ENCODE measurements at regions not wholly inside any gene's neighbourhood (a gene's known extent, or its start where the extent isn't known, plus 50 kb on each side); places are given as distances from the start of the nearest gene placed in this dataset.

DNA sequence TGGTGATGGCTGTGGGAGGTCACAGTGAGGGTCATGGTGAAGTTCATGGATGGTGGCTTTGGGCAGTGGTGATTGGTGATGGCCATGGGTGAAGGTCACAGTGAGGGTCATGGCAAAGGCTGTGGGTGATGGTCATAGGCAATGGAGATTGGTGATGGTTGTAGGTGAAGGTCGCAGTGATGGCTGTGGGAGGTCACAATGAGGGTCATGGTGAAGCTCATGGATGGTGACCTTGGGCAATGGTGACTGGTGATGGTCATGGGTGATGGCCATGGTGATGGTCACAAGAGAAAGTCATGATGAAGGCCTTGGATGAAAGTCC, 115.6 kb upstream of the IRX4 start:
- no peak overlapping the region for H3K4me3 ChIP-seq (ENCODE audit: low read length)
- no peaks in the 10 kb centered on the region; the same call in 1 of the 2 replicates for H3K27me3 ChIP-seq (replicated peaks; ENCODE audit: insufficient read depth, low read length)
- DNase-seq = no peak
- no peaks in the 10 kb centered on the region for H3K4me1 ChIP-seq (ENCODE audit: low read length)
- TF ChIP-seq EZH2 (optimal IDR thresholded peaks at IDR 0.05; ENCODE audit: low read depth, low read length) = no peak
- TF ChIP-seq EZH2phosphoT487 (IDR thresholded peaks at IDR 0.05; ENCODE audit: low read length) = no peak
- TF ChIP-seq, protein P1, sequence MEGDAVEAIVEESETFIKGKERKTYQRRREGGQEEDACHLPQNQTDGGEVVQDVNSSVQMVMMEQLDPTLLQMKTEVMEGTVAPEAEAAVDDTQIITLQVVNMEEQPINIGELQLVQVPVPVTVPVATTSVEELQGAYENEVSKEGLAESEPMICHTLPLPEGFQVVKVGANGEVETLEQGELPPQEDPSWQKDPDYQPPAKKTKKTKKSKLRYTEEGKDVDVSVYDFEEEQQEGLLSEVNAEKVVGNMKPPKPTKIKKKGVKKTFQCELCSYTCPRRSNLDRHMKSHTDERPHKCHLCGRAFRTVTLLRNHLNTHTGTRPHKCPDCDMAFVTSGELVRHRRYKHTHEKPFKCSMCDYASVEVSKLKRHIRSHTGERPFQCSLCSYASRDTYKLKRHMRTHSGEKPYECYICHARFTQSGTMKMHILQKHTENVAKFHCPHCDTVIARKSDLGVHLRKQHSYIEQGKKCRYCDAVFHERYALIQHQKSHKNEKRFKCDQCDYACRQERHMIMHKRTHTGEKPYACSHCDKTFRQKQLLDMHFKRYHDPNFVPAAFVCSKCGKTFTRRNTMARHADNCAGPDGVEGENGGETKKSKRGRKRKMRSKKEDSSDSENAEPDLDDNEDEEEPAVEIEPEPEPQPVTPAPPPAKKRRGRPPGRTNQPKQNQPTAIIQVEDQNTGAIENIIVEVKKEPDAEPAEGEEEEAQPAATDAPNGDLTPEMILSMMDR (IDR thresholded peaks at IDR 0.05; ENCODE audit: low read length) = no peak
- no peaks in the 10 kb centered on the region for H3K9me2 ChIP-seq (replicated peaks; ENCODE audit: insufficient read depth, low read length)
- no peaks in the 10 kb centered on the region for H3F3A ChIP-seq (ENCODE audit: insufficient read depth, low read length)
- H3K9ac ChIP-seq (ENCODE audit: low read length) = no peak overlapping the region
- H3K36me3 ChIP-seq (replicated peaks; ENCODE audit: insufficient read depth, low read length) = no peaks in the 10 kb centered on the region
- no peak overlapping the region for H3K27ac ChIP-seq (ENCODE audit: low read length)
- H4K20me1 ChIP-seq (ENCODE audit: insufficient read depth, low read length) = no peaks in the 10 kb centered on the region
- no peaks in the 10 kb centered on the region for H3K79me2 ChIP-seq (ENCODE audit: low read length)
- no peak overlapping the region for H2AFZ ChIP-seq (ENCODE audit: low read length)
- H3K9me3 ChIP-seq (replicated peaks; ENCODE audit: insufficient read depth, low read length) = no peaks in the 10 kb centered on the region
- H3K4me2 ChIP-seq (ENCODE audit: low read depth, low read length) = no peak overlapping the region

- Histone ChIP-seq H4K20me1 (ENCODE audit: insufficient read depth, low read length) (no peaks in the 10 kb centered on the region), H3F3A (ENCODE audit: insufficient read depth, low read length) (no peaks in the 10 kb centered on the region), H3K27me3 (replicated peaks; ENCODE audit: insufficient read depth, low read length) (no peaks in the 10 kb centered on the region; the same call in 1 of the 2 replicates), H3K27ac (ENCODE audit: low read length) (no peak overlapping the region), H3K9ac (ENCODE audit: low read length) (no peak overlapping the region), H3K4me1 (ENCODE audit: low read length) (no peaks in the 10 kb centered on the region), H3K9me3 (replicated peaks; ENCODE audit: insufficient read depth, low read length) (no peaks in the 10 kb centered on the region), H3K36me3 (replicated peaks; ENCODE audit: insufficient read depth, low read length) (no peaks in the 10 kb centered on the region), H3K79me2 (ENCODE audit: low read length) (no peaks in the 10 kb centered on the region), H3K4me3 (ENCODE audit: low read length) (no peak overlapping the region), H3K9me2 (replicated peaks; ENCODE audit: insufficient read depth, low read length) (no peaks in the 10 kb centered on the region), H3K4me2 (ENCODE audit: low read depth, low read length) (no peak overlapping the region), H2AFZ (ENCODE audit: low read length) (no peak overlapping the region)
- DNase-seq = no peak
- no peak for TF ChIP-seq EZH2 (optimal IDR thresholded peaks at IDR 0.05; ENCODE audit: low read depth, low read length)
- TF ChIP-seq, protein P1 (IDR thresholded peaks at IDR 0.05; ENCODE audit: low read length) = no peak
- no peak for TF ChIP-seq EZH2phosphoT487 (IDR thresholded peaks at IDR 0.05; ENCODE audit: low read length)
Measured at GRCh38 chr5:1997640-1998347, 115.1 kb upstream of the IRX4 start.

DNA sequence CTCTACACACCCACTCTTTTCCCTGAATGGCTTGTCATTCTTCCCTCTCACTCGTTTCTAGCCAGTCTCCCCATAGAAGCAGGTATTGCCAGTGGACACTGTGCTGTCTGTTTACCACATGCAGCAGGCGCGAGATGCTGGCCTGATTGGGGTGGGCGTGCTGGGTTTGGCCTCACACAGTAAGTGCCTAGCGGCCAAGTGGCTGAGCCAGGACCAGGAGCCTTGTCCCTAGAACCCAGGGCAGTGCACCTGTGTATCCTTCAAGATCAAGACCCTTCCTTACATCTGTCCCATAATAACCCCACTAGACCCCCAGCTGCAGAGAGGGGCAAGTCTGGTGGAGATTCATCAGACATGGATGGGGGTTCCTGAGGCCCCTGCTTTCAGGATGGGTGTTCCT, 112.8 kb upstream of the IRX4 start:
- no peak overlapping the region for H3K27ac ChIP-seq (ENCODE audit: low read length)
- H3F3A ChIP-seq (ENCODE audit: insufficient read depth, low read length) = no peaks in the 10 kb centered on the region
- no peaks in the 10 kb centered on the region for H3K9me3 ChIP-seq (replicated peaks; ENCODE audit: insufficient read depth, low read length)
- H3K36me3 ChIP-seq (replicated peaks; ENCODE audit: insufficient read depth, low read length) = no peaks in the 10 kb centered on the region
- no peaks in the 10 kb centered on the region for H3K4me1 ChIP-seq (ENCODE audit: low read length)
- H3K79me2 ChIP-seq (ENCODE audit: low read length) = no peaks in the 10 kb centered on the region
- no peaks in the 10 kb centered on the region for H3K9me2 ChIP-seq (replicated peaks; ENCODE audit: insufficient read depth, low read length)
- no peak overlapping the region for H3K9ac ChIP-seq (ENCODE audit: low read length)
- TF ChIP-seq EZH2phosphoT487 (IDR thresholded peaks at IDR 0.05; ENCODE audit: low read length) (no peak), EZH2 (optimal IDR thresholded peaks at IDR 0.05; ENCODE audit: low read depth, low read length) (no peak)
- TF ChIP-seq, protein P1 (IDR thresholded peaks at IDR 0.05; ENCODE audit: low read length) = no peak
- no peak overlapping the region for H3K4me3 ChIP-seq (ENCODE audit: low read length)
- no peak for DNase-seq
- H4K20me1 ChIP-seq (ENCODE audit: insufficient read depth, low read length) = no peaks in the 10 kb centered on the region
- no peak overlapping the region for H3K4me2 ChIP-seq (ENCODE audit: low read depth, low read length)
- no peaks in the 10 kb centered on the region; the same call in 1 of the 2 replicates for H3K27me3 ChIP-seq (replicated peaks; ENCODE audit: insufficient read depth, low read length)
- no peak overlapping the region for H2AFZ ChIP-seq (ENCODE audit: low read length)
